GM13976 (cell line): ENCODE measurements at regions not wholly inside any gene's neighbourhood (a gene's known extent, or its start where the extent isn't known, plus 50 kb on each side); places are given as distances from the start of the nearest gene placed in this dataset.

Experiments
- DNase-seq: peaks from one replicate; pipeline ENCODE4 v3.0.0; 2012; ENCODE audit warnings: low spot score
- CTCF ChIP-seq: IDR thresholded peaks from 2 replicates; pipeline ENCODE4 v1.5.1; 2012; ENCODE audit warnings: borderline replicate concordance, mild to moderate bottlenecking; ENCODE audit not compliant: insufficient read depth; ENCODE audit errors: extremely low read depth, missing control alignments, control extremely low read depth
- in situ Hi-C: fragments of 300-500 bp; cut with MboI; formaldehyde crosslinking; loops from one replicate; pipeline ENCODE4 v1.12.0; 2022; ENCODE audit warnings: low sequenced_read_pairs, mixed read lengths, inconsistent platforms; ENCODE audit not compliant: unreplicated experiment

- in situ Hi-C loops: no loop called here
- DNase-seq: no peak
Observed at GRCh38 chr12:92337128-92337527, 191.5 kb upstream of the BTG1 start.

GRCh38 chr12:92336641-92337040 is 191.0 kb upstream of the BTG1 start:
- no peak for TF ChIP-seq CTCF
- in situ Hi-C loops: no loop called here
- no peak for DNase-seq

More at GRCh38 chr12:92337128-92337527, 191.5 kb upstream of the BTG1 start:
- no peak for TF ChIP-seq CTCF

- in situ Hi-C loops: no loop called here
- no peak for TF ChIP-seq CTCF
- DNase-seq: no peak
Observed at GRCh38 chr12:92335831-92336230, 190.2 kb upstream of the BTG1 start.

- DNase-seq: no peak
- in situ Hi-C loops: no loop called here
- TF ChIP-seq CTCF: no peak
Observed at GRCh38 chr12:92334552-92334951, 188.9 kb upstream of the BTG1 start.

GRCh38 chr12:92332552-92332951 is 186.9 kb upstream of the BTG1 start:
- in situ Hi-C loops: no loop called here
- TF ChIP-seq CTCF: no peak
- no peak for DNase-seq

GRCh38 chr12:92331383-92331782 is 185.7 kb upstream of the BTG1 start:
- TF ChIP-seq CTCF: no peak
- DNase-seq: no peak
- in situ Hi-C loops: no loop called here

GRCh38 chr12:92330654-92331053 is 185.0 kb upstream of the BTG1 start:
- no peak for DNase-seq

More at GRCh38 chr12:92330654-92331053, 185.0 kb upstream of the BTG1 start:
- in situ Hi-C loops: no loop called here
- no peak for TF ChIP-seq CTCF
